Liver (tissue), 8 donors: ENCODE measurements at regions not wholly inside any gene's neighbourhood (a gene's known extent, or its start where the extent isn't known, plus 50 kb on each side); places are given as distances from the start of the nearest gene placed in this dataset.
"Not testable (repeated sequence)": the region's sequence is repeated elsewhere in the genome, so short reads cannot be mapped to it uniquely, and the experiment has no call there.

Experiments used
- DNase-seq: peaks from one replicate; pipeline ENCODE4 v3.0.0-alpha.2; 2017; ENCODE audit warnings: low spot score
- H3K27ac ChIP-seq, 2 donors: one replicate each; pipeline ENCODE4 v1.7.0; 2013; ENCODE audit warnings: inconsistent platforms in 2 of 2, low read length in 2 of 2, control low read depth in 1 of 2, low read depth in 1 of 2, mild to moderate bottlenecking in 1 of 2
- H3K27me3 ChIP-seq, 4 donors: one replicate each; pipeline versions ENCODE4 v1.6.1 to v1.7.0; 2013; ENCODE audit warnings: low read length in 3 of 4, inconsistent platforms in 1 of 4, mild to moderate bottlenecking in 1 of 4, moderate library complexity in 1 of 4; ENCODE audit not compliant: control insufficient read depth in 4 of 4, insufficient read depth in 4 of 4
- H3K36me3 ChIP-seq, 4 donors: one replicate each; pipeline versions ENCODE4 v1.6.1 to v1.7.0; 2013; ENCODE audit warnings: low read length in 3 of 4, mild to moderate bottlenecking in 3 of 4, low read depth in 1 of 4, moderate library complexity in 1 of 4; ENCODE audit not compliant: control insufficient read depth in 4 of 4, insufficient read depth in 3 of 4
- H3K4me1 ChIP-seq, 4 donors: one replicate each; pipeline versions ENCODE4 v1.6.1 to v1.7.0; 2013; ENCODE audit warnings: low read length in 3 of 4, mild to moderate bottlenecking in 3 of 4, moderate library complexity in 1 of 4; ENCODE audit not compliant: control insufficient read depth in 4 of 4, insufficient read depth in 4 of 4
- H3K4me3 ChIP-seq, 3 donors: one replicate each; pipeline versions ENCODE4 v1.6.1 to v1.7.0; 2013; ENCODE audit warnings: low read length in 3 of 3, control low read depth in 1 of 3, low read depth in 1 of 3, mild to moderate bottlenecking in 1 of 3
- H3K9ac ChIP-seq, 2 donors: one replicate each; pipeline ENCODE4 v1.7.0; 2013; ENCODE audit warnings: low read length in 2 of 2, mild to moderate bottlenecking in 2 of 2, moderate library complexity in 2 of 2, control low read depth in 1 of 2, low read depth in 1 of 2
- H3K9me3 ChIP-seq, 4 donors: one replicate each; pipeline versions ENCODE4 v1.6.1 to v1.7.0; 2013; ENCODE audit warnings: low read length in 3 of 4; ENCODE audit not compliant: control insufficient read depth in 4 of 4
- ATF3 ChIP-seq: IDR thresholded peaks from 2 replicates; pipeline ENCODE4 v1.6.1; 2016; ENCODE audit warnings: antibody characterized with exemption
- CTCF ChIP-seq: fragments of 150-350 bp; IDR thresholded peaks from 2 replicates; pipeline ENCODE4 v1.5.1; 2017; ENCODE audit warnings: improper control_type of control experiment, low read depth, low read length; ENCODE audit not compliant: missing input control
- EGR1 ChIP-seq, 2 donors: IDR thresholded peaks; 2 replicates each; pipeline ENCODE4 v1.6.1; 2016 to 2018; ENCODE audit warnings: antibody characterized with exemption in 2 of 2, low read depth in 2 of 2
- FOXA1 ChIP-seq: IDR thresholded peaks from 2 replicates; pipeline ENCODE4 v1.6.1; 2016; ENCODE audit warnings: antibody characterized with exemption
- GABPA ChIP-seq, 2 donors: IDR thresholded peaks in 1 of 2; conservative IDR thresholded peaks in 1 of 2; 2 replicates each; pipeline ENCODE4 v1.6.1; 2016; ENCODE audit warnings: antibody characterized with exemption in 2 of 2, mild to moderate bottlenecking in 1 of 2, moderate library complexity in 1 of 2
- HNF4A ChIP-seq, 2 donors: conservative IDR thresholded peaks; 2 replicates each; pipeline ENCODE4 v1.6.1; 2016; ENCODE audit warnings: antibody characterized with exemption in 2 of 2, mild to moderate bottlenecking in 2 of 2
- JUND ChIP-seq, 2 donors: IDR thresholded peaks; 2 replicates each; pipeline ENCODE4 v1.6.1; 2016; ENCODE audit warnings: antibody characterized with exemption in 2 of 2
- RAD21 ChIP-seq, 2 donors: IDR thresholded peaks; 2 replicates each; pipeline ENCODE4 v1.6.1; 2016; ENCODE audit warnings: antibody characterized with exemption in 2 of 2, mild to moderate bottlenecking in 2 of 2
- RXRA ChIP-seq, 2 donors: IDR thresholded peaks; 2 replicates each; pipeline ENCODE4 v1.6.1; 2017 to 2018; ENCODE audit warnings: antibody characterized with exemption in 2 of 2, mild to moderate bottlenecking in 1 of 2
- SP1 ChIP-seq: IDR thresholded peaks from 2 replicates; pipeline ENCODE4 v1.6.1; 2018; ENCODE audit warnings: antibody characterized with exemption, mild to moderate bottlenecking
- TAF1 ChIP-seq: conservative IDR thresholded peaks from 2 replicates; pipeline ENCODE4 v1.6.1; 2016; ENCODE audit warnings: antibody characterized with exemption, mild to moderate bottlenecking
- YY1 ChIP-seq: IDR thresholded peaks from 2 replicates; pipeline ENCODE4 v1.6.1; 2016; ENCODE audit warnings: antibody characterized with exemption, mild to moderate bottlenecking
- WGBS: extraction: QIAGEN DNeasy Blood & Tissue Kit; methylation state at CpG from one replicate; pipeline ENCODE4 v1.1.7; 2013; 5-methylcytosine and 5-hydroxymethylcytosine counted together
- TF ChIP-seq, protein P1 (sequence below): IDR thresholded peaks from 2 replicates; pipeline ENCODE4 v1.6.1; 2016; ENCODE audit warnings: antibody characterized with exemption
- donor health status: healthy.
- donor health status: healthy.
- donor health status: healthy.
- donor health status: healthy.
- donor health status: healthy.

- DNase-seq: no peak
- Histone ChIP-seq H3K9ac (no peak overlapping the region), H3K36me3 (no peaks in the 10 kb centered on the region), H3K9me3 (no peaks in the 10 kb centered on the region), H3K4me1 (peaks cover 2 to 22% (median 15%) of the 10 kb centered on the region in 4 donors), H3K27ac (no peak overlapping the region), H3K27me3 (no peaks in the 10 kb centered on the region), H3K4me3 (no peak overlapping the region)
- 94% methylated on average over 2 of the region's 2 CpGs for WGBS
- TF ChIP-seq TAF1 (no peak), JUND (IDR thresholded peaks at IDR 0.05) (no peak)
Observed at GRCh38 chr3:139124197-139124596, 79.5 kb upstream of the PRR23C start.

- Histone ChIP-seq H3K27me3 (no peaks in the 10 kb centered on the region), H3K9ac (no peak overlapping the region), H3K4me1 (peaks cover 0 to 5% (median 3%) of the 10 kb centered on the region in 4 donors), H3K27ac (no peak overlapping the region), H3K4me3 (no peak overlapping the region), H3K36me3 (no peaks in the 10 kb centered on the region), H3K9me3 (no peaks in the 10 kb centered on the region)
- WGBS: 66% methylated on average over 1 of the region's 1 CpG
- TF ChIP-seq RAD21 (IDR thresholded peaks at IDR 0.05): no peak
- TF ChIP-seq GABPA (IDR thresholded peaks at IDR 0.05 in 1 of 2, conservative IDR thresholded peaks at IDR 0.05 in 1 of 2): no peak
- no peak for TF ChIP-seq RXRA (IDR thresholded peaks at IDR 0.05)
- TF ChIP-seq SP1: no peak
- TF ChIP-seq HNF4A (conservative IDR thresholded peaks at IDR 0.05): no peak
- TF ChIP-seq EGR1 (IDR thresholded peaks at IDR 0.05; ENCODE audit: low read depth in 2 of 2): no peak
- no peak for TF ChIP-seq CTCF
- TF ChIP-seq FOXA1: no peak
- no peak for TF ChIP-seq ATF3
- no peak for TF ChIP-seq JUND (IDR thresholded peaks at IDR 0.05)
- DNase-seq: no peak
Observed at GRCh38 chr3:139127101-139127500, 82.4 kb upstream of the PRR23C start.

DNA sequence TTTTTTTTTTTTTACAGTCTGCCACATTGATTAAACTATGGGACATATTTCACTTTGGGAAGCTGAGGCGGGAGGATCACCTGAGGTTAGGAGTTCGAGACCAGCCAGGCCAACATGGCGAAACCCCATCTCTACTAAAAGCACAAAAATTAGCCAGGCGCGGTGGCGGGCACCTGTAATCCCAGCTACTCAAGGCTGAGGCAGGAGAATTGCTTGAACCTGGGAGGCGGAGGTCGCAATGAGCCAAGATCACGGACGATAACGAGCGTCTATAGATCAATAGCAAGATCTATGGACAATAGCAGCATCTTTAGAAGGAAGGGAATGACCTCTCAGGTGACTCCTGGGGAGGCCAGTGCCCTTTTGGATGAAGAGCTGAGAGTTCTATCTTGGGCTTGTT, 82.9 kb upstream of the PRR23C start:
- not testable (repeated sequence) for H3K4me3 ChIP-seq, DNase-seq, H3K27me3 ChIP-seq, H3K9me3 ChIP-seq, H3K36me3 ChIP-seq, H3K27ac ChIP-seq, H3K4me1 ChIP-seq, H3K9ac ChIP-seq
- 95% methylated on average over 12 of the region's 12 CpGs for WGBS

- no peaks in the 10 kb centered on the region for H3K36me3 ChIP-seq
- no peaks in the 10 kb centered on the region for H3K27me3 ChIP-seq
- WGBS: 93% methylated on average over 2 of the region's 2 CpGs
- DNase-seq: no peak
- no peaks in the 10 kb centered on the region for H3K4me1 ChIP-seq
- H3K9ac ChIP-seq: no peak overlapping the region
- no peak overlapping the region for H3K4me3 ChIP-seq
- no peak overlapping the region for H3K27ac ChIP-seq
- no peaks in the 10 kb centered on the region for H3K9me3 ChIP-seq
- TF ChIP-seq YY1: no peak
- TF ChIP-seq, protein P1, sequence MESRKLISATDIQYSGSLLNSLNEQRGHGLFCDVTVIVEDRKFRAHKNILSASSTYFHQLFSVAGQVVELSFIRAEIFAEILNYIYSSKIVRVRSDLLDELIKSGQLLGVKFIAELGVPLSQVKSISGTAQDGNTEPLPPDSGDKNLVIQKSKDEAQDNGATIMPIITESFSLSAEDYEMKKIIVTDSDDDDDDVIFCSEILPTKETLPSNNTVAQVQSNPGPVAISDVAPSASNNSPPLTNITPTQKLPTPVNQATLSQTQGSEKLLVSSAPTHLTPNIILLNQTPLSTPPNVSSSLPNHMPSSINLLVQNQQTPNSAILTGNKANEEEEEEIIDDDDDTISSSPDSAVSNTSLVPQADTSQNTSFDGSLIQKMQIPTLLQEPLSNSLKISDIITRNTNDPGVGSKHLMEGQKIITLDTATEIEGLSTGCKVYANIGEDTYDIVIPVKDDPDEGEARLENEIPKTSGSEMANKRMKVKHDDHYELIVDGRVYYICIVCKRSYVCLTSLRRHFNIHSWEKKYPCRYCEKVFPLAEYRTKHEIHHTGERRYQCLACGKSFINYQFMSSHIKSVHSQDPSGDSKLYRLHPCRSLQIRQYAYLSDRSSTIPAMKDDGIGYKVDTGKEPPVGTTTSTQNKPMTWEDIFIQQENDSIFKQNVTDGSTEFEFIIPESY: no peak
- TF ChIP-seq ATF3: no peak
- no peak for TF ChIP-seq JUND (IDR thresholded peaks at IDR 0.05)
Observed at GRCh38 chr3:139128803-139129202, 84.1 kb upstream of the PRR23C start.
